ENCODE measurements at regions not wholly inside any gene's neighbourhood (a gene's known extent, or its start where the extent isn't known, plus 50 kb on each side); places are given as distances from the start of the nearest gene placed in this dataset.
"Not testable (repeated sequence)": the region's sequence is repeated elsewhere in the genome, so short reads cannot be mapped to it uniquely, and the experiment has no call there.

DNA sequence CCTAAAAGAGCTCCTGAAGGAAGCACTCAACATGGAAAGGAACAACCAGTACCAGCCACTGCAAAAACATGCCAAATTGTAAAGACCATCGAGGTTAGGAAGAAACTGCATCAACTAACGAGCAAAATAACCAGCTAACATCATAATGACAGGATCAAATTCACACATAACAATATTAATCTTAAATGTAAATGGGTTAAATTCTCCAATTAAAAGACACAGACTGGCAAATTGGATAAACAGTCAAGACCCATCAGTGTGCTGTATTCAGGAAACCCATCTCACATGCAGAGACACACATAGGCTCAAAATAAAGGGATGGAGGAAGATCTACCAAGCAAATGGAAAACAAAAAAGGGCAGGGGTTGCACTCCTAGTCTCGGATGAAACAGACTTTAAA is 191.6 kb upstream of the MGAT5 start:
- no CpG with 5 or more reads among the region's 3 CpGs for WGBS (ENCODE audit: insufficient coverage)
- H2AFZ ChIP-seq (ENCODE audit: insufficient read depth, low read depth, low read length, poor library complexity, severe bottlenecking); H3K4me3 Mint-ChIP-seq; intact Hi-C loops (cut with micrococcal nuclease); H3K4me1 ChIP-seq (ENCODE audit: control insufficient read depth in 2 of 2, insufficient read depth in 2 of 2, low read length in 2 of 2); H4K20me1 ChIP-seq (ENCODE audit: control insufficient read depth, insufficient read depth, low read length, poor library complexity, severe bottlenecking); H3K27ac Mint-ChIP-seq; H3K9ac ChIP-seq (ENCODE audit: low read length); DNase-seq; POLR2A ChIA-PET; H3K9me3 Mint-ChIP-seq (ENCODE audit: insufficient read depth); H3K27me3 ChIP-seq (replicated peaks in 1 of 4; ENCODE audit: control extremely low read depth in 1 of 4, control insufficient read depth in 3 of 4, insufficient read depth in 4 of 4, low read length in 3 of 4); H3K4me1 Mint-ChIP-seq; CTCF ChIA-PET; H3K27me3 Mint-ChIP-seq; H3K4me3 ChIP-seq (ENCODE audit: control extremely low read depth in 1 of 5, extremely low read depth in 1 of 5, insufficient read depth in 1 of 5, low read depth in 2 of 5, low read length in 4 of 5); H3K4me2 ChIP-seq (replicated peaks; ENCODE audit: low read depth, low read length, poor library complexity, severe bottlenecking); H3K27ac ChIP-seq (ENCODE audit: low read length in 2 of 2); H3K79me2 ChIP-seq (ENCODE audit: control insufficient read depth, insufficient read depth, low read length); ATAC-seq (ENCODE audit: low read depth); H3K36me3 ChIP-seq (replicated peaks in 1 of 2; ENCODE audit: control extremely low read depth in 1 of 2, control insufficient read depth in 1 of 2, extremely low read depth in 1 of 2, insufficient read depth in 2 of 2, low read length in 1 of 2): not testable (repeated sequence)
- H3K9me3 ChIP-seq (ENCODE audit: control extremely low read depth in 1 of 3, control insufficient read depth in 2 of 3, insufficient read depth in 1 of 3, low read length in 2 of 3): peaks cover 0 to 13% (median 0%) of the 10 kb centered on the region in 3 donors

DNA sequence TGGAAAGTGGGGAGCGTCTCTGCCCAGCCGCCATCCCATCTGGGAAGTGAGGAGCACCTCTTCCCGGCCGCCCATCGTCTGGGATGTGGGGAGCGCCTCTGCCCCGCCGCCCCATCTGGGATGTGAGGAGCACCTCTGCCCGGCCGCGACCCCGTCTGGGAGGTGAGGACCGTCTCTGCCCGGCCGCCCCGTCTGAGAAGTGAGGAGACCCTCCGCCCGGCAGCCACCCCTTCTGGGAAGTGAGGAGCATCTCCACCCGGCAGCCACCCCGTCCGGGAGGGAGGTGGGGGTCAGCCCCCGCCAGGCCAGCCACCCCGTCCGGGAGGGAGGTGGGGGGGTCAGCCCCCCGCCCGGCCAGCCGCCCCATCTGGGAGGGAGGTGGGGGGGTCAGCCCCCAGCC is 190.0 kb upstream of the MGAT5 start:
- H3K27me3 ChIP-seq (replicated peaks in 1 of 4; ENCODE audit: control extremely low read depth in 1 of 4, control insufficient read depth in 3 of 4, insufficient read depth in 4 of 4, low read length in 3 of 4); H3K4me1 Mint-ChIP-seq; H3K79me2 ChIP-seq (ENCODE audit: control insufficient read depth, insufficient read depth, low read length); DNase-seq; ATAC-seq (ENCODE audit: low read depth); H3K4me2 ChIP-seq (replicated peaks; ENCODE audit: low read depth, low read length, poor library complexity, severe bottlenecking); H3K9me3 Mint-ChIP-seq (ENCODE audit: insufficient read depth); CTCF ChIA-PET; H4K20me1 ChIP-seq (ENCODE audit: control insufficient read depth, insufficient read depth, low read length, poor library complexity, severe bottlenecking); H3K4me3 ChIP-seq (ENCODE audit: control extremely low read depth in 1 of 5, extremely low read depth in 1 of 5, insufficient read depth in 1 of 5, low read depth in 2 of 5, low read length in 4 of 5); H3K27me3 Mint-ChIP-seq; H3K9ac ChIP-seq (ENCODE audit: low read length); H3K36me3 ChIP-seq (replicated peaks in 1 of 2; ENCODE audit: control extremely low read depth in 1 of 2, control insufficient read depth in 1 of 2, extremely low read depth in 1 of 2, insufficient read depth in 2 of 2, low read length in 1 of 2); H2AFZ ChIP-seq (ENCODE audit: insufficient read depth, low read depth, low read length, poor library complexity, severe bottlenecking); H3K27ac Mint-ChIP-seq; H3K4me3 Mint-ChIP-seq; H3K4me1 ChIP-seq (ENCODE audit: control insufficient read depth in 2 of 2, insufficient read depth in 2 of 2, low read length in 2 of 2); POLR2A ChIA-PET; H3K27ac ChIP-seq (ENCODE audit: low read length in 2 of 2); intact Hi-C loops (cut with micrococcal nuclease): not testable (repeated sequence)
- peaks cover 0 to 13% (median 0%) of the 10 kb centered on the region in 3 donors for H3K9me3 ChIP-seq (ENCODE audit: control extremely low read depth in 1 of 3, control insufficient read depth in 2 of 3, insufficient read depth in 1 of 3, low read length in 2 of 3)
- 95% methylated on average over 21 of the region's 27 CpGs for WGBS (ENCODE audit: insufficient coverage)

DNA sequence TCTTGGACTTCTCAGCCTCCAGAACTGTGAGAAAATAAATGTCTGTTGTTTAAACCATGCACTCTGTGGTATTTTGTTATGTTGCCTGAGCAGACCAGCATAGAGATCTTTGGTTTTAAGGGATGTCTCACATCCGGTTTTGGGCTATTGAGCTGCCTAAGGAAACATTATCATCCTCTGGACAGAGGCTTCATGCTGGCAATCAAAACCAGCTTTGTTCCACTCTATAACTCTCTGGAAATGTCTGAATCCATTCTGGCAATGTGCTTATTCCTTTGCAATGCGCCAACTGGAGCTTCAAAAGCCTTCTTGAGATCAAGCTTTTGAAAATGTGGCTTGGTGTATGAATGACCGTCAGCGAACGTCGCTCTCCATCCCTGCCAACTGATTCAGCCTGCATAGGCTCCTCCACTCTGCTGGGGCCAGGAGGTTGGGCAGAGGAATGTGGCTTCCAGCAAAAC is 183.6 kb upstream of the MGAT5 start:
- Mint-ChIP-seq H3K27me3 (no peaks in the 10 kb centered on the region), H3K9me3 (ENCODE audit: insufficient read depth) (peaks cover 5% of the 10 kb centered on the region), H3K27ac (no peak overlapping the region), H3K4me3 (no peak overlapping the region), H3K4me1 (no peaks in the 10 kb centered on the region)
- no peaks in the 10 kb centered on the region for H3K4me1 ChIP-seq (ENCODE audit: control insufficient read depth in 2 of 2, insufficient read depth in 2 of 2, low read length in 2 of 2)
- no peak overlapping the region for H3K9ac ChIP-seq (ENCODE audit: low read length)
- H3K4me2 ChIP-seq (replicated peaks; ENCODE audit: low read depth, low read length, poor library complexity, severe bottlenecking): no peak overlapping the region
- H4K20me1 ChIP-seq (ENCODE audit: control insufficient read depth, insufficient read depth, low read length, poor library complexity, severe bottlenecking): no peaks in the 10 kb centered on the region
- TF ChIP-seq EZH2 (IDR thresholded peaks at IDR 0.05; ENCODE audit: borderline replicate concordance, insufficient read depth, low read depth, low read length, poor library complexity, severe bottlenecking): no peak
- TF ChIP-seq, protein P1, sequence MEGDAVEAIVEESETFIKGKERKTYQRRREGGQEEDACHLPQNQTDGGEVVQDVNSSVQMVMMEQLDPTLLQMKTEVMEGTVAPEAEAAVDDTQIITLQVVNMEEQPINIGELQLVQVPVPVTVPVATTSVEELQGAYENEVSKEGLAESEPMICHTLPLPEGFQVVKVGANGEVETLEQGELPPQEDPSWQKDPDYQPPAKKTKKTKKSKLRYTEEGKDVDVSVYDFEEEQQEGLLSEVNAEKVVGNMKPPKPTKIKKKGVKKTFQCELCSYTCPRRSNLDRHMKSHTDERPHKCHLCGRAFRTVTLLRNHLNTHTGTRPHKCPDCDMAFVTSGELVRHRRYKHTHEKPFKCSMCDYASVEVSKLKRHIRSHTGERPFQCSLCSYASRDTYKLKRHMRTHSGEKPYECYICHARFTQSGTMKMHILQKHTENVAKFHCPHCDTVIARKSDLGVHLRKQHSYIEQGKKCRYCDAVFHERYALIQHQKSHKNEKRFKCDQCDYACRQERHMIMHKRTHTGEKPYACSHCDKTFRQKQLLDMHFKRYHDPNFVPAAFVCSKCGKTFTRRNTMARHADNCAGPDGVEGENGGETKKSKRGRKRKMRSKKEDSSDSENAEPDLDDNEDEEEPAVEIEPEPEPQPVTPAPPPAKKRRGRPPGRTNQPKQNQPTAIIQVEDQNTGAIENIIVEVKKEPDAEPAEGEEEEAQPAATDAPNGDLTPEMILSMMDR (IDR thresholded peaks at IDR 0.05): no peak
- ChIA-PET CTCF (no interaction called here), POLR2A (no interaction called here)
- H3K36me3 ChIP-seq (replicated peaks in 1 of 2; ENCODE audit: control extremely low read depth in 1 of 2, control insufficient read depth in 1 of 2, extremely low read depth in 1 of 2, insufficient read depth in 2 of 2, low read length in 1 of 2): no peaks in the 10 kb centered on the region
- H3K9me3 ChIP-seq (ENCODE audit: control extremely low read depth in 1 of 3, control insufficient read depth in 2 of 3, insufficient read depth in 1 of 3, low read length in 2 of 3): peaks cover 0 to 6% (median 4%) of the 10 kb centered on the region in 3 donors
- no peak for ATAC-seq (ENCODE audit: low read depth)
- H3K27ac ChIP-seq (ENCODE audit: low read length in 2 of 2): no peak overlapping the region
- H3K4me3 ChIP-seq (ENCODE audit: control extremely low read depth in 1 of 5, extremely low read depth in 1 of 5, insufficient read depth in 1 of 5, low read depth in 2 of 5, low read length in 4 of 5): no peak overlapping the region
- DNase-seq: no peak
- H3K27me3 ChIP-seq (replicated peaks in 1 of 4; ENCODE audit: control extremely low read depth in 1 of 4, control insufficient read depth in 3 of 4, insufficient read depth in 4 of 4, low read length in 3 of 4): no peaks in the 10 kb centered on the region
- no peak overlapping the region for H2AFZ ChIP-seq (ENCODE audit: insufficient read depth, low read depth, low read length, poor library complexity, severe bottlenecking)
- intact Hi-C loops (cut with micrococcal nuclease): no loop called here
- WGBS (ENCODE audit: insufficient coverage): 100% methylated on average over 2 of the region's 6 CpGs
- no peaks in the 10 kb centered on the region for H3K79me2 ChIP-seq (ENCODE audit: control insufficient read depth, insufficient read depth, low read length)
